H1 (cell line): ENCODE measurements at regions not wholly inside any gene's neighbourhood (a gene's known extent, or its start where the extent isn't known, plus 50 kb on each side); places are given as distances from the start of the nearest gene placed in this dataset.

ENCODE experiments used
- BACH1 ChIP-seq: IDR thresholded peaks from 2 replicates; pipeline ENCODE4 v1.6.1; 2012; ENCODE audit warnings: low read length, improper control_type of control experiment
- CHD7 ChIP-seq: fragments of 300-600 bp; sonication (generic); IDR thresholded peaks from 2 replicates; pipeline ENCODE4 v1.7.1; 2012; ENCODE audit warnings: low read length, moderate library complexity, mild to moderate bottlenecking, inconsistent platforms; ENCODE audit not compliant: insufficient replicate concordance
- CREB1 ChIP-seq: IDR thresholded peaks from 2 replicates; pipeline ENCODE4 v1.6.1; 2012; ENCODE audit warnings: inconsistent platforms
- CTCF ChIP-seq, 3 experiments: IDR thresholded peaks; 1 replicate in 2 of 3; 2 replicates in 1 of 3; pipeline versions ENCODE4 v1.5.1 to v1.6.1; 2011; ENCODE audit warnings: low read length in 3 of 3, mild to moderate bottlenecking in 3 of 3, inconsistent platforms in 2 of 3, low read depth in 1 of 3, moderate library complexity in 1 of 3; ENCODE audit not compliant: insufficient read depth in 1 of 3; ENCODE audit errors: control extremely low read depth in 1 of 3
- EP300 ChIP-seq, 2 experiments: IDR thresholded peaks; 1 replicate in 1 of 2; 2 replicates in 1 of 2; pipeline ENCODE4 v1.6.1; 2011 to 2012; ENCODE audit warnings: low read depth in 2 of 2, low read length in 2 of 2, mild to moderate bottlenecking in 2 of 2, borderline replicate concordance in 1 of 2, inconsistent platforms in 1 of 2, moderate library complexity in 1 of 2
- EZH2 ChIP-seq: fragments of 200-600 bp; sonication (generic); IDR thresholded peaks from 2 replicates; pipeline ENCODE4 v1.7.1; 2012; ENCODE audit warnings: low read depth, mild to moderate bottlenecking, moderate library complexity, low read length, inconsistent platforms; ENCODE audit not compliant: severe bottlenecking
- GTF2F1 ChIP-seq: IDR thresholded peaks from 2 replicates; pipeline ENCODE4 v1.6.1; 2012; ENCODE audit warnings: low read depth, low read length, improper control_type of control experiment, borderline replicate concordance
- JUND ChIP-seq: IDR thresholded peaks from 2 replicates; pipeline ENCODE4 v1.6.1; 2011; ENCODE audit warnings: mild to moderate bottlenecking, improper control_type of control experiment, low read length
- POLR2A ChIP-seq, 2 experiments: IDR thresholded peaks; 1 replicate in 1 of 2; 2 replicates in 1 of 2; pipeline ENCODE4 v1.6.1; 2011; ENCODE audit warnings: low read depth in 2 of 2, low read length in 2 of 2, mild to moderate bottlenecking in 2 of 2; ENCODE audit errors: control extremely low read depth in 1 of 2
- RAD21 ChIP-seq, 2 experiments: IDR thresholded peaks in 1 of 2; conservative IDR thresholded peaks in 1 of 2; 2 replicates each; pipeline ENCODE4 v1.6.1; 2011; ENCODE audit warnings: low read depth in 2 of 2, low read length in 2 of 2, improper control_type of control experiment in 1 of 2, inconsistent platforms in 1 of 2, mild to moderate bottlenecking in 1 of 2, moderate library complexity in 1 of 2
- RXRA ChIP-seq: IDR thresholded peaks from 2 replicates; pipeline ENCODE4 v1.6.1; 2011; ENCODE audit warnings: low read depth, mild to moderate bottlenecking, low read length, moderate library complexity; ENCODE audit not compliant: insufficient read depth

GRCh38 chr6:167673946-167674345, 152.8 kb upstream of the AFDN start:
- TF ChIP-seq GTF2F1 (no peak), EZH2 (no peak), CTCF (IDR thresholded peaks at IDR 0.05; ENCODE audit: control extremely low read depth in 1 of 3, insufficient read depth in 1 of 3, low read depth in 1 of 3, low read length in 3 of 3) (no peak), POLR2A (IDR thresholded peaks at IDR 0.05; ENCODE audit: control extremely low read depth in 1 of 2, low read depth in 2 of 2, low read length in 2 of 2) (no peak), CREB1 (no peak), EP300 (IDR thresholded peaks at IDR 0.05; ENCODE audit: borderline replicate concordance in 1 of 2, low read depth in 2 of 2, low read length in 2 of 2) (no peak), RXRA (no peak), BACH1 (no peak), CHD7 (no peak), RAD21 (IDR thresholded peaks at IDR 0.05 in 1 of 2, conservative IDR thresholded peaks at IDR 0.05 in 1 of 2; ENCODE audit: low read depth in 2 of 2, low read length in 2 of 2) (no peak), JUND (no peak)
